ENCODE measurements at regions not wholly inside any gene's neighbourhood (a gene's known extent, or its start where the extent isn't known, plus 50 kb on each side); places are given as distances from the start of the nearest gene placed in this dataset.

DNA sequence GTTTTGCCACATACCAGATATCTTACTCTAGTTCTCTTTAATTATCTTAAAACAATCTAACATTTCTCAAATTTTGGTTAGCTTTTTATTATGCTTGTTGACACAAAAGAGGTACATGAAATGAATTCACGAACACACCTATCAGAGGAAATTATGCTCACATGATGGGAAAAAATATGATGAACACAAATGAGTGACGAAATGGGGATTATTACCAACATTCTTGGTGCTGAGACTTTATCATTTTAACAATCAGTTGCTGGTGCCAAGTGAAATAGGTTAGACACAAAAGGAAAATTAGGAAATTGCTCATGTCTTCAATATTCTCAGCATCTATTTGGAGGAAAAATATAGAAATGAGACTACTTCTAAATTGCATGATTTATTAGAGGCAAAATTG lies 944.7 kb upstream of the NRXN1 start:
- H2AK5ac ChIP-seq (ENCODE audit: low read depth, low read length) = no peak overlapping the region
- H2AFZ ChIP-seq (ENCODE audit: low read length) = no peak overlapping the region
- H3K4me3 ChIP-seq (ENCODE audit: low read length in 2 of 2) = no peak overlapping the region
- no peaks in the 10 kb centered on the region for H3K4me1 ChIP-seq (ENCODE audit: control insufficient read depth in 2 of 2, insufficient read depth in 1 of 2, low read depth in 1 of 2, low read length in 2 of 2)
- no peak overlapping the region for H3K14ac ChIP-seq (ENCODE audit: low read length)
- no peak for DNase-seq (ENCODE audit: low spot score)
- no peak overlapping the region for H4K91ac ChIP-seq (ENCODE audit: low read depth, low read length, poor library complexity)
- no peaks in the 10 kb centered on the region for H3K36me3 ChIP-seq (replicated peaks in 1 of 2; ENCODE audit: control insufficient read depth in 2 of 2, insufficient read depth in 2 of 2, low read length in 2 of 2)
- no peak overlapping the region for H4K8ac ChIP-seq (ENCODE audit: low read depth, low read length)
- no peak overlapping the region for H2BK15ac ChIP-seq (ENCODE audit: low read length)
- no peak overlapping the region for H3K27ac ChIP-seq (replicated peaks; ENCODE audit: low read length)
- no peak overlapping the region for H2BK120ac ChIP-seq (ENCODE audit: low read depth, low read length)
- WGBS, 2 donors (ENCODE audit: extremely low coverage in 2 of 2, insufficient read length in 2 of 2, insufficient replicate concordance in 1 of 2) = no CpG with 5 or more reads among the region's 2 CpGs
- no peaks in the 10 kb centered on the region for H3K9me3 ChIP-seq (replicated peaks in 1 of 2; ENCODE audit: control insufficient read depth in 2 of 2, insufficient read depth in 1 of 2, low read depth in 1 of 2, low read length in 2 of 2)
- no peak overlapping the region for H3K18ac ChIP-seq (ENCODE audit: low read length)
- no peak overlapping the region for H2BK5ac ChIP-seq (ENCODE audit: low read length)
- no peaks in the 10 kb centered on the region for H3K27me3 ChIP-seq (ENCODE audit: control insufficient read depth in 3 of 3, insufficient read depth in 3 of 3, low read depth in 1 of 3, low read length in 3 of 3)
- H3K4ac ChIP-seq (ENCODE audit: low read length) = no peak overlapping the region
- H3K79me1 ChIP-seq (ENCODE audit: low read depth, low read length) = no peaks in the 10 kb centered on the region
- no peak overlapping the region for H3K23ac ChIP-seq (ENCODE audit: low read depth, low read length, poor library complexity)
- no peak overlapping the region for H3K4me2 ChIP-seq (ENCODE audit: insufficient read depth, low read length, poor library complexity, severe bottlenecking)
- H2BK12ac ChIP-seq (ENCODE audit: low read length) = no peak overlapping the region
- H3K9ac ChIP-seq (ENCODE audit: low read depth, low read length, poor library complexity) = no peak overlapping the region

- no peaks in the 10 kb centered on the region for H3K4me1 ChIP-seq (ENCODE audit: control insufficient read depth in 2 of 2, insufficient read depth in 1 of 2, low read depth in 1 of 2, low read length in 2 of 2)
- no peak overlapping the region for H2AFZ ChIP-seq (ENCODE audit: low read length)
- no peak overlapping the region for H3K9ac ChIP-seq (ENCODE audit: low read depth, low read length, poor library complexity)
- H3K18ac ChIP-seq (ENCODE audit: low read length) = no peak overlapping the region
- no peak overlapping the region for H3K23ac ChIP-seq (ENCODE audit: low read depth, low read length, poor library complexity)
- no peak for DNase-seq (ENCODE audit: low spot score)
- H2BK120ac ChIP-seq (ENCODE audit: low read depth, low read length) = no peak overlapping the region
- H3K79me1 ChIP-seq (ENCODE audit: low read depth, low read length) = no peaks in the 10 kb centered on the region
- H2BK5ac ChIP-seq (ENCODE audit: low read length) = no peak overlapping the region
- no peak overlapping the region for H3K4me2 ChIP-seq (ENCODE audit: insufficient read depth, low read length, poor library complexity, severe bottlenecking)
- no peaks in the 10 kb centered on the region for H3K36me3 ChIP-seq (replicated peaks in 1 of 2; ENCODE audit: control insufficient read depth in 2 of 2, insufficient read depth in 2 of 2, low read length in 2 of 2)
- no peak overlapping the region for H4K8ac ChIP-seq (ENCODE audit: low read depth, low read length)
- no peak overlapping the region for H2BK12ac ChIP-seq (ENCODE audit: low read length)
- H3K27me3 ChIP-seq (ENCODE audit: control insufficient read depth in 3 of 3, insufficient read depth in 3 of 3, low read depth in 1 of 3, low read length in 3 of 3) = no peaks in the 10 kb centered on the region
- no peak overlapping the region for H2AK5ac ChIP-seq (ENCODE audit: low read depth, low read length)
- no peak overlapping the region for H2BK15ac ChIP-seq (ENCODE audit: low read length)
- H3K4ac ChIP-seq (ENCODE audit: low read length) = no peak overlapping the region
- no peak overlapping the region for H3K27ac ChIP-seq (replicated peaks; ENCODE audit: low read length)
- H4K91ac ChIP-seq (ENCODE audit: low read depth, low read length, poor library complexity) = no peak overlapping the region
- H3K4me3 ChIP-seq (ENCODE audit: low read length in 2 of 2) = no peak overlapping the region
- no peak overlapping the region for H3K14ac ChIP-seq (ENCODE audit: low read length)
- H3K9me3 ChIP-seq (replicated peaks in 1 of 2; ENCODE audit: control insufficient read depth in 2 of 2, insufficient read depth in 1 of 2, low read depth in 1 of 2, low read length in 2 of 2) = no peaks in the 10 kb centered on the region
- WGBS, 2 donors (ENCODE audit: extremely low coverage in 2 of 2, insufficient read length in 2 of 2, insufficient replicate concordance in 1 of 2) = no CpG with 5 or more reads among the region's 1 CpG
Measured at GRCh38 chr2:51971136-51971535, 939.2 kb upstream of the NRXN1 start.

DNA sequence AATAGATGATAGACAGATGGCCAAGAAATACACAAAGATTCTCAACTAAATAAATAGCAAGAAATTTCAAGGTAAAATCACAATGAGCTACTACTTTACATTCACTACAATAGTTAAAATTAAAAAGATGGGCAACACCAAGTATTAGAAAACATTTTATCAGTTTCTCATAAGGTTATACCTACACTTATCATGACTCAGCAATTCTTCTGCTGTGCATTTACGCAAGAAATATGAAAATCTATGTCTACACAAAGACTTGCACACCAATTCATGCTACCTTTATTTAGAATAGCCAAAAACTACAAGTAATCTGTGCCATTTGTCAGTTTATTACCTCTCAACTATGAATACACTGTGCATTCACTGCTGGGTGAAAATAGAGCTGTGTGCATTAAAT lies 937.4 kb upstream of the NRXN1 start:
- no peak overlapping the region for H4K8ac ChIP-seq (ENCODE audit: low read depth, low read length)
- no peak overlapping the region for H3K9ac ChIP-seq (ENCODE audit: low read depth, low read length, poor library complexity)
- H3K36me3 ChIP-seq (replicated peaks in 1 of 2; ENCODE audit: control insufficient read depth in 2 of 2, insufficient read depth in 2 of 2, low read length in 2 of 2) = no peaks in the 10 kb centered on the region
- no peak overlapping the region for H3K23ac ChIP-seq (ENCODE audit: low read depth, low read length, poor library complexity)
- H2BK12ac ChIP-seq (ENCODE audit: low read length) = no peak overlapping the region
- DNase-seq (ENCODE audit: low spot score) = no peak
- H3K9me3 ChIP-seq (replicated peaks in 1 of 2; ENCODE audit: control insufficient read depth in 2 of 2, insufficient read depth in 1 of 2, low read depth in 1 of 2, low read length in 2 of 2) = no peaks in the 10 kb centered on the region
- H3K79me1 ChIP-seq (ENCODE audit: low read depth, low read length) = no peaks in the 10 kb centered on the region
- no peak overlapping the region for H3K27ac ChIP-seq (replicated peaks; ENCODE audit: low read length)
- WGBS, 2 donors (ENCODE audit: extremely low coverage in 2 of 2, insufficient read length in 2 of 2, insufficient replicate concordance in 1 of 2) = no CpG with 5 or more reads among the region's 1 CpG
- no peak overlapping the region for H3K4ac ChIP-seq (ENCODE audit: low read length)
- no peak overlapping the region for H2BK120ac ChIP-seq (ENCODE audit: low read depth, low read length)
- no peak overlapping the region for H2AK5ac ChIP-seq (ENCODE audit: low read depth, low read length)
- H3K27me3 ChIP-seq (ENCODE audit: control insufficient read depth in 3 of 3, insufficient read depth in 3 of 3, low read depth in 1 of 3, low read length in 3 of 3) = no peaks in the 10 kb centered on the region
- no peak overlapping the region for H2AFZ ChIP-seq (ENCODE audit: low read length)
- H3K4me1 ChIP-seq (ENCODE audit: control insufficient read depth in 2 of 2, insufficient read depth in 1 of 2, low read depth in 1 of 2, low read length in 2 of 2) = no peaks in the 10 kb centered on the region
- no peak overlapping the region for H3K4me2 ChIP-seq (ENCODE audit: insufficient read depth, low read length, poor library complexity, severe bottlenecking)
- no peak overlapping the region for H2BK15ac ChIP-seq (ENCODE audit: low read length)
- H2BK5ac ChIP-seq (ENCODE audit: low read length) = no peak overlapping the region
- no peak overlapping the region for H3K18ac ChIP-seq (ENCODE audit: low read length)
- no peak overlapping the region for H3K14ac ChIP-seq (ENCODE audit: low read length)
- H3K4me3 ChIP-seq (ENCODE audit: low read length in 2 of 2) = no peak overlapping the region
- no peak overlapping the region for H4K91ac ChIP-seq (ENCODE audit: low read depth, low read length, poor library complexity)

DNA sequence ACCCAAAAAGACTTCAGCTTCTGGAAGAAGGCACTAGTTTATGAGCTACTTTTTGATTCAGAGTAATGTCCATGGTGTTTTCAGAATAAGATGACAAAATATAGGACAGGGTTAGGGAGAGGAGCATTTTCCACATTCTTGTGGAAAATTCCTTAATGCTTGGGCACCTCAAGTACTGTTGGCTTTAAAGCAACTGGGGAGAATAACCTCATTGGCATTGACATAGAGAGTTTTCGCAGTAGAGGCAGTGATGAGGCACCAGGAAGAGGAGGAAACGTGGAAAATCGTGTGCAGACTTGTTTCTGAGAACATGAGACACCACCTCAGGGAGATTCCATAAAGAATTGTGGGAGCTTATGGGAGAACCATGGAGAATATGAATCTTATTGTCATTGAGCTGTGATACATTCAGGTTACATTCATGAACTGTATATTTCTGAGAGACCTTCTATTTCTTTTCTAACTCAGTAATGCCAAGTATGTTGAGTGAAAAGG lies 929.0 kb upstream of the NRXN1 start:
- Histone ChIP-seq H3K9me3 (replicated peaks in 1 of 2; ENCODE audit: control insufficient read depth in 2 of 2, insufficient read depth in 1 of 2, low read depth in 1 of 2, low read length in 2 of 2) (no peaks in the 10 kb centered on the region), H3K36me3 (replicated peaks in 1 of 2; ENCODE audit: control insufficient read depth in 2 of 2, insufficient read depth in 2 of 2, low read length in 2 of 2) (no peaks in the 10 kb centered on the region), H4K91ac (ENCODE audit: low read depth, low read length, poor library complexity) (no peak overlapping the region), H3K27me3 (ENCODE audit: control insufficient read depth in 3 of 3, insufficient read depth in 3 of 3, low read depth in 1 of 3, low read length in 3 of 3) (no peaks in the 10 kb centered on the region), H3K79me1 (ENCODE audit: low read depth, low read length) (no peaks in the 10 kb centered on the region), H2BK5ac (ENCODE audit: low read length) (no peak overlapping the region), H3K4me1 (ENCODE audit: control insufficient read depth in 2 of 2, insufficient read depth in 1 of 2, low read depth in 1 of 2, low read length in 2 of 2) (no peaks in the 10 kb centered on the region), H2AFZ (ENCODE audit: low read length) (no peak overlapping the region), H4K8ac (ENCODE audit: low read depth, low read length) (no peak overlapping the region), H3K4me2 (ENCODE audit: insufficient read depth, low read length, poor library complexity, severe bottlenecking) (no peak overlapping the region), H2AK5ac (ENCODE audit: low read depth, low read length) (no peak overlapping the region), H2BK12ac (ENCODE audit: low read length) (no peak overlapping the region), H3K23ac (ENCODE audit: low read depth, low read length, poor library complexity) (no peak overlapping the region), H2BK15ac (ENCODE audit: low read length) (no peak overlapping the region), H3K9ac (ENCODE audit: low read depth, low read length, poor library complexity) (no peak overlapping the region), H3K27ac (replicated peaks; ENCODE audit: low read length) (no peak overlapping the region), H3K14ac (ENCODE audit: low read length) (no peak overlapping the region), H3K4ac (ENCODE audit: low read length) (no peak overlapping the region), H3K18ac (ENCODE audit: low read length) (no peak overlapping the region), H2BK120ac (ENCODE audit: low read depth, low read length) (no peak overlapping the region), H3K4me3 (ENCODE audit: low read length in 2 of 2) (no peak overlapping the region)
- WGBS, 2 donors (ENCODE audit: extremely low coverage in 2 of 2, insufficient read length in 2 of 2, insufficient replicate concordance in 1 of 2) = no CpG with 5 or more reads among the region's 3 CpGs
- DNase-seq (ENCODE audit: low spot score) = no peak

Measured in neuronal stem cell (in vitro differentiated cells).